Omental fat pad (tissue), 3 donors: ENCODE measurements at regions not wholly inside any gene's neighbourhood (a gene's known extent, or its start where the extent isn't known, plus 50 kb on each side); places are given as distances from the start of the nearest gene placed in this dataset.

Experiments
- ATAC-seq: fragments of 150-250 bp; one replicate; pipeline ENCODE4 v1.9.1; 2016; ENCODE audit warnings: mild to moderate bottlenecking, moderate library complexity; ENCODE audit not compliant: low FRiP score
- DNase-seq: peaks from one replicate; pipeline ENCODE4 v3.0.0-alpha.2; 2019; ENCODE audit warnings: low spot score
- TF ChIP-seq, protein P1 (sequence below), 3 donors: fragments of 450-650 bp; IDR thresholded peaks; one replicate each; pipeline ENCODE4 v1.5.1; 2016 to 2017; ENCODE audit warnings: antibody characterized with exemption in 3 of 3, mild to moderate bottlenecking in 3 of 3, moderate library complexity in 2 of 3

DNA sequence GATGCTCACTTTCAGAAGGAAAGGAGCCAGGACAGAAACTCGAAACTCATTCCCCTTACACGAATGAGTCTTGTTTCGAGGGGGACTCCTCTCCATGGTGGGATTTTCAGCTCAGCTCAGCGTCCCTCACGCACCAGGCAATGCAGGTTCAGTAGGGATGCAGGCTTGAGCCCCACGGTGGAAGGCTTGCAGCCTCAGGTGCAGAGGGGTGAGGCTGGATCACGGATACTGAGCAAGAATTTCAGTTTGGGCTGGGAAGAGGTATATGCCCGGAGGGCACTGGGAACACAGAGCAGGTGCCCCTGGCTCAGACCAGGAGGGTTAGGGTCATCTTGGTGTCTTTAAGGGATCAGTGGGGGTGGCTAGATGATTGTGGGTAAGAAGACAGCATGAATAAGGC lies 344.9 kb upstream of the TNRC6C start:
- TF ChIP-seq, protein P1, sequence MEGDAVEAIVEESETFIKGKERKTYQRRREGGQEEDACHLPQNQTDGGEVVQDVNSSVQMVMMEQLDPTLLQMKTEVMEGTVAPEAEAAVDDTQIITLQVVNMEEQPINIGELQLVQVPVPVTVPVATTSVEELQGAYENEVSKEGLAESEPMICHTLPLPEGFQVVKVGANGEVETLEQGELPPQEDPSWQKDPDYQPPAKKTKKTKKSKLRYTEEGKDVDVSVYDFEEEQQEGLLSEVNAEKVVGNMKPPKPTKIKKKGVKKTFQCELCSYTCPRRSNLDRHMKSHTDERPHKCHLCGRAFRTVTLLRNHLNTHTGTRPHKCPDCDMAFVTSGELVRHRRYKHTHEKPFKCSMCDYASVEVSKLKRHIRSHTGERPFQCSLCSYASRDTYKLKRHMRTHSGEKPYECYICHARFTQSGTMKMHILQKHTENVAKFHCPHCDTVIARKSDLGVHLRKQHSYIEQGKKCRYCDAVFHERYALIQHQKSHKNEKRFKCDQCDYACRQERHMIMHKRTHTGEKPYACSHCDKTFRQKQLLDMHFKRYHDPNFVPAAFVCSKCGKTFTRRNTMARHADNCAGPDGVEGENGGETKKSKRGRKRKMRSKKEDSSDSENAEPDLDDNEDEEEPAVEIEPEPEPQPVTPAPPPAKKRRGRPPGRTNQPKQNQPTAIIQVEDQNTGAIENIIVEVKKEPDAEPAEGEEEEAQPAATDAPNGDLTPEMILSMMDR (IDR thresholded peaks at IDR 0.05) = no peak
- ATAC-seq = no peak
- DNase-seq = no peak

DNA sequence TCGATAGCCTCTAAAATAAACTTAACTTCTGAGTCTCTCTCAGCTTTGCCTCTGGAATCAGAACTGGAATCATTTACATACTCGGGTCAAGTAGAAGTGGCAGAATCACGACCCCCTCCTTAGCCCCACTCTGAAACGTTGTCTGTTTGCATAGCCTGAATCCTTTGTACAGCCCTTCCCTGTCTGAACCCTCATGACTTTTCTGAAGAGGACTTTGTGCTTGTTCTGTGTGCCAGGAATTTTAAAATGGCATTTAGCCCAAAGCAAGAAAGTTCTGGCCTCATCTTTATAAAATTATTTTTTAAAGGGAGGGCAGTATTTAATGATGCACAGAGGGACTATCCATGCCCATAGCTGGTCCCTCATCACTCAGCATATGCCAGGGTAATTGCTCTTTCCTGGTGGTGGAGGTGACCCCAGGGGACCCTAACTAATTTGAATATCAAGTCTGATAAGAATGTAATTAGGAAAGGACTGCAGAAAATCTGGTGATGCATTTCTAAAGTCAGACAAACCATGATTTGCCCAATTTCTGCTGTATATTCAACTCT lies 342.7 kb upstream of the TNRC6C start:
- no peak for ATAC-seq
- TF ChIP-seq, protein P1 (IDR thresholded peaks at IDR 0.05) = no peak
- no peak for DNase-seq

DNA sequence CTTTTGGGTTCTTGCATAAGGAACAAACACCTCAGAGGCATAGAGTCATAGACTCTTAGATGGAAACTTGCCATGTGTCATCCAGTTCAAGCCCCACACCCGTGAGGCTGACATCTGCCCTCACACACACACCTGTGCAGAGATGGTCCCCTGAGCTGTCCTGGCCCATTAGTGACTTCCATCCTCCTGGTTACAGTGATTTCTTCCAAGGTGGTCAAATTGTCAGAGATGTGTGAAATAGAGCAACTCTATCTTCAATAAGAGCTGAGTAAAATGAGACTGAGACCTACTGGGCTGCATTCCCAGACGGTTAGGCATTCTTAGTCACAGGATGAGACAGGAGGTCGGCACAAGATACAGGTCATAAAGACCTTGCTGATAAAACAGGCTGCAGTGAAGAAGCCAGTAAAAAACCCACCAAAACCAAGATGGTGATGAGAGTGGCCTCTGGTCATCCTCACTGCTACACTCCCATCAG lies 342.2 kb upstream of the TNRC6C start:
- no peak for ATAC-seq
- no peak for DNase-seq
- TF ChIP-seq, protein P1 (IDR thresholded peaks at IDR 0.05) = no peak

DNA sequence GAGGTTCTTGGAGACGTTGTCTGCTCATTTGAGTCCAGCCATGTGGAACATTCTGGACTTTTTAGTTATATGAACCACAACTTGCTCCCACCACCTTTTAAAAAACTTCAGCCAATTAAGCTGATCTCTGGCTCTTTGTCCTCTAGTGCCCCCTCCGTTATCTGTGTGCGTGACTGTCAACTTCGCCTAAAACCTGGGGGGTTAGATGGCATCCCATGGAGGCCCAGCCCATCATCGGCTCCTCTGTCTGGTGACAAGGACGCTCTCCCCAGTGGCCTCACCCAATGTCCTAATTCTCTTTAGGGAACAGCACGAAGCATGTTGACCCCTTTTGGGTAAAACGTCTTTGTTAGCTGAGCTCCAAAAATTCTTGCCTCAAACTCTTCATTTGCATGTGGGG lies 341.0 kb upstream of the TNRC6C start:
- DNase-seq (no peak), ATAC-seq (no peak)
- TF ChIP-seq, protein P1 (IDR thresholded peaks at IDR 0.05) = no peak

DNA sequence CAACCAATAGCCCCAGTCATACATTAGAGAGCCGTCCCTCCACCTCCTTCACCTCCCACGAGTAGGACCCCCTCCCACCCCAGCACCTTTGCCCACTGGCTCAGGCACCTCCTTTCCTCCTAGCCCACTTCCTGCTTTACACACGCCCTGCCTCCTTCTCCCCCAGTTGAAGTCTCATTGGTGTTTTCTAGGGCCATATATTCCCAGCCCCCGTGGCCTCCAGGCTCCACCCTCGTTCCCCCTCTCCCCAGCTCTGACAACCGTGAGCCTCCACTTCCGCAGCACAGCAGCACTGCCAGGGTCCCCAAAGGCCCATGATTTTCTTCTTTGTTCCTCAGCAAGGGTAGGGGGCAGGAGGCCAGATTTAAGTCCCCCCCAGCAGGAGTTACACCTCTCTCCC lies 340.3 kb upstream of the TNRC6C start:
- ATAC-seq (no peak), DNase-seq (no peak)
- TF ChIP-seq, protein P1 (IDR thresholded peaks at IDR 0.05) = no peak

DNA sequence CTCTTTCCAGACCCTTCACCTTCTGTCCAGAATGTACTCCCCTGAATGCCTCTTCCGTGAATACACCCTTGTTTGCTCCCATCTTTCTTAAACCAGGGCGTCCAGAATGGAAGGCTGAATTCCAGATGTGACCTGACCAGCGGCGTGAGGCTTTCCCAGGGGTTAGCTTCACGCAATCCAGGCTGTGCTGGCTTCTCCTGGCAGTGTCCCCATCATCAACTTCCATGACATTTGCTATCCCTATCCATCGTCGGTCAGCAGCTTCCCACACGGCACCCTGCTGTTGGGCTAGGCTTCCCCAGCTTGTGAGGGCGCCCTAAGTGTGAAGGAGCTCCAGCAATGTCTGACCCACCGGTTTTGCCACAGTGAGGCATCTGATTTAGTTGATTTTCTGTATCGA lies 339.8 kb upstream of the TNRC6C start:
- DNase-seq = no peak
- ATAC-seq = no peak
- TF ChIP-seq, protein P1 (IDR thresholded peaks at IDR 0.05) = no peak

DNA sequence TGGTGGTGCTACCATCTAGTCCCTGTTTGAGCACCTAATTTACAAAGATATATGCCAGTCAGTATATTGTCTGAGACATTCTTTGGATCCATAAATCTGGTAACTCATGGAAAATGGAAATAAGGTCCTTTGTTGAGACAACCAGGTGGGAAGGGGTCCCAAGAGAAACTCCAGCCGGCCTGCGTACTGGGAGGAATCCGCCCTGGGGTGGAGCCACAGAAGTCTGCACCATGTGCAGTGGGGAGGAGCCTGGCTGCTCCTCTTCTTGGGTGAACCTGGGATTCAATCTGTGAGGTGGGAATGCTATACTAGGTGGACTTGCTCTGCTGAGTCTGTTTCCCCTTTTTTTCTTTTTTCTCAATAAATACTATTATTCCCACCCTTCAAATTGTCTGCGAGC lies 339.2 kb upstream of the TNRC6C start:
- TF ChIP-seq, protein P1 (IDR thresholded peaks at IDR 0.05) = no peak
- DNase-seq (no peak), ATAC-seq (no peak)
